GM12878 (cell line): ENCODE measurements at regions not wholly inside any gene's neighbourhood (a gene's known extent, or its start where the extent isn't known, plus 50 kb on each side); places are given as distances from the start of the nearest gene placed in this dataset.

Experiments used
- CEBPB ChIP-seq, 2 experiments: fragments of 150-350 bp in 1 of 2; IDR thresholded peaks; 2 replicates each; pipeline ENCODE4 v1.6.1; 2012 to 2014; ENCODE audit warnings: low read depth in 2 of 2, low read length in 2 of 2, borderline replicate concordance in 1 of 2, inconsistent platforms in 1 of 2
- CREM ChIP-seq: IDR thresholded peaks from 2 replicates; pipeline ENCODE4 v1.6.1; 2014; ENCODE audit warnings: antibody characterized with exemption, low read depth
- E2F4 ChIP-seq: IDR thresholded peaks from 2 replicates; pipeline ENCODE4 v1.6.1; 2012; ENCODE audit warnings: low read depth, low read length, improper control_type of control experiment
- EP300 ChIP-seq, 2 experiments: fragments of 150-350 bp in 1 of 2; IDR thresholded peaks; 2 replicates each; pipeline ENCODE4 v1.6.1; 2011 to 2012; ENCODE audit warnings: low read depth in 2 of 2, low read length in 2 of 2, borderline replicate concordance in 1 of 2, improper control_type of control experiment in 1 of 2, inconsistent platforms in 1 of 2; ENCODE audit not compliant: control insufficient read depth in 1 of 2
- KAT2A ChIP-seq: conservative IDR thresholded peaks from 2 replicates; pipeline ENCODE4 v1.6.1; 2011; ENCODE audit warnings: low read depth, low read length; ENCODE audit not compliant: control insufficient read depth
- NR2C1 ChIP-seq: fragments of 450-650 bp; IDR thresholded peaks from 2 replicates; pipeline ENCODE4 v1.6.1; 2017; ENCODE audit warnings: antibody characterized with exemption, mild to moderate bottlenecking, moderate library complexity
- POLR2A ChIP-seq: IDR thresholded peaks from 2 replicates; pipeline ENCODE4 v1.6.1; 2011; ENCODE audit warnings: low read depth, mild to moderate bottlenecking, low read length
- SIN3A ChIP-seq: IDR thresholded peaks from 2 replicates; pipeline ENCODE4 v1.6.1; 2012; ENCODE audit warnings: low read depth, low read length, improper control_type of control experiment
- STAT3 ChIP-seq: IDR thresholded peaks from 2 replicates; pipeline ENCODE4 v1.6.1; 2011; ENCODE audit warnings: low read depth, low read length, improper control_type of control experiment
- ZBTB33 ChIP-seq: fragments of 450-650 bp; IDR thresholded peaks from 2 replicates; pipeline ENCODE4 v1.6.1; 2017; ENCODE audit warnings: mild to moderate bottlenecking

GRCh38 chr6:164211254-164211653, 796.7 kb downstream of the QKI start:
- TF ChIP-seq POLR2A (no peak), ZBTB33 (no peak), CREM (no peak), STAT3 (no peak), EP300 (IDR thresholded peaks at IDR 0.05; ENCODE audit: borderline replicate concordance in 1 of 2, control insufficient read depth in 1 of 2, low read depth in 2 of 2, low read length in 2 of 2) (no peak), E2F4 (no peak), SIN3A (no peak), KAT2A (no peak), NR2C1 (no peak), CEBPB (IDR thresholded peaks at IDR 0.05; ENCODE audit: borderline replicate concordance in 1 of 2, low read depth in 2 of 2, low read length in 2 of 2) (no peak)
